HepG2 (cell line): ENCODE measurements at regions not wholly inside any gene's neighbourhood (a gene's known extent, or its start where the extent isn't known, plus 50 kb on each side); places are given as distances from the start of the nearest gene placed in this dataset.
A peak's percentile ranks its signal among the peaks of the same experiment; 100 is the strongest.
"Not testable (repeated sequence)": the region's sequence is repeated elsewhere in the genome, so short reads cannot be mapped to it uniquely, and the experiment has no call there.

Experiments
- ATAC-seq: fragments of 200-7000 bp; cut with Tn5 transposase; 3 replicates; pipeline ENCODE4 v1.9.1; 2020; ENCODE audit warnings: mild to moderate bottlenecking, moderate library complexity
- BruUV-seq: library from RNA; stranded (reverse); fragments of 400-500 nt; replicated peaks from 2 replicates; lab custom pipeline; 2021; lab: Mats Ljungman, UMichigan
- CTCF ChIA-PET: fragments of 300-600 bp; formaldehyde crosslinking; extraction: SDS; loops from one replicate; lab custom pipeline; 2021; ENCODE audit warnings: low total read pairs, inconsistent platforms, low intra/inter-chr PET ratio; lab: Yijun Ruan, JAX
- POLR2A ChIA-PET: fragments of 350-600 bp; sonication (Branson Sonifier 250); formaldehyde crosslinking; loops from one replicate; lab custom pipeline; 2020; ENCODE audit warnings: antibody characterized with exemption, inconsistent platforms; lab: Yijun Ruan, JAX
- DNase-seq: peaks from one replicate; pipeline ENCODE4 v3.0.0-alpha.2; 2015; ENCODE audit warnings: low spot score
- FAIRE-seq: peaks from 3 replicates; lab custom pipeline; 2011; peaks lifted over from hg19 to GRCh38; lab: Jason Lieb, UNC
- H2AFZ ChIP-seq: one replicate; pipeline ENCODE4 v1.6.1; 2011; ENCODE audit warnings: low read length, inconsistent platforms
- H3K27ac ChIP-seq: fragments of 300-600 bp; 3 replicates; pipeline ENCODE4 v1.8.0; 2011; ENCODE audit warnings: mixed run types, mild to moderate bottlenecking, mixed read lengths, low read length, inconsistent platforms; ENCODE audit not compliant: insufficient read depth; ENCODE audit errors: extremely low read length
- H3K27me3 ChIP-seq, 2 experiments: fragments of 200-600 bp in 1 of 2; 2 replicates in 1 of 2; 3 replicates in 1 of 2; pipeline versions ENCODE4 v1.6.0 to v1.8.0; 2011; ENCODE audit warnings: low read length in 2 of 2, mild to moderate bottlenecking in 2 of 2, moderate library complexity in 2 of 2, inconsistent platforms in 1 of 2; ENCODE audit not compliant: insufficient read depth in 2 of 2, control insufficient read depth in 1 of 2
- H3K36me3 ChIP-seq, 2 experiments: fragments of 200-600 bp in 1 of 2; replicated peaks in 1 of 2; 2 replicates in 1 of 2; 3 replicates in 1 of 2; pipeline versions ENCODE4 v1.5.1 to v1.8.0; 2011; ENCODE audit warnings: low read length in 2 of 2, inconsistent platforms in 1 of 2; ENCODE audit not compliant: insufficient read depth in 2 of 2, control insufficient read depth in 1 of 2
- H3K4me1 ChIP-seq: 2 replicates; pipeline ENCODE4 v1.5.1; 2012; ENCODE audit warnings: low read length, inconsistent platforms; ENCODE audit not compliant: insufficient read depth
- H3K4me2 ChIP-seq: 2 replicates; pipeline ENCODE4 v1.6.0; 2011; ENCODE audit warnings: low read depth, low read length, inconsistent platforms
- H3K4me3 ChIP-seq, 3 experiments: fragments of 200-600 bp in 1 of 3; sonication (generic), shearing (Covaris generic) in 1 of 3; replicated peaks in 1 of 3; 2 replicates each; pipeline ENCODE4 v1.5.1; 2011 to 2016; ENCODE audit warnings: low read length in 3 of 3, inconsistent platforms in 2 of 3, low read depth in 2 of 3, mild to moderate bottlenecking in 2 of 3, control low read depth in 1 of 3, mixed read lengths in 1 of 3; ENCODE audit not compliant: insufficient read depth in 1 of 3
- H3K79me2 ChIP-seq: one replicate; pipeline ENCODE4 v1.6.1; 2011; ENCODE audit warnings: low read length, inconsistent platforms; ENCODE audit not compliant: insufficient read depth
- H3K9ac ChIP-seq: 2 replicates; pipeline ENCODE4 v1.6.0; 2011; ENCODE audit warnings: mild to moderate bottlenecking, low read depth, low read length, inconsistent platforms; ENCODE audit not compliant: insufficient read depth
- H3K9me3 ChIP-seq: 2 replicates; pipeline ENCODE4 v1.5.1; 2012; ENCODE audit warnings: mild to moderate bottlenecking, low read length
- H4K20me1 ChIP-seq: 2 replicates; pipeline ENCODE4 v1.6.0; 2011; ENCODE audit warnings: inconsistent platforms, mild to moderate bottlenecking, low read length, moderate library complexity; ENCODE audit not compliant: insufficient read depth
- CREB1 ChIP-seq, 2 experiments: fragments of 450-650 bp in 1 of 2; IDR thresholded peaks; 2 replicates each; pipeline ENCODE4 v1.6.1; 2016 to 2017; ENCODE audit warnings: control low read depth in 1 of 2, mild to moderate bottlenecking in 1 of 2, missing compliant biosample characterization in 1 of 2, missing genetic modification characterization in 1 of 2
- FOXK2 ChIP-seq: fragments of 450-650 bp; IDR thresholded peaks from 2 replicates; pipeline ENCODE4 v1.6.1; 2016
- IKZF1 ChIP-seq: fragments of 450-650 bp; IDR thresholded peaks from 2 replicates; pipeline ENCODE4 v1.7.1; 2016
- NONO ChIP-seq, 2 experiments: fragments of 450-650 bp in 1 of 2; sonication (generic) in 1 of 2; formaldehyde crosslinking in 1 of 2; IDR thresholded peaks in 1 of 2; conservative IDR thresholded peaks in 1 of 2; 2 replicates each; pipeline versions ENCODE4 v1.6.1 to v1.8.0; 2017 to 2022; ENCODE audit warnings: mild to moderate bottlenecking in 1 of 2, missing genetic modification reagents in 1 of 2, moderate library complexity in 1 of 2
- PHB2 ChIP-seq: fragments of 450-650 bp; IDR thresholded peaks from 2 replicates; pipeline ENCODE4 v1.6.1; 2018; ENCODE audit not compliant: partially characterized antibody
- PLRG1 ChIP-seq: fragments of 450-650 bp; conservative IDR thresholded peaks from 2 replicates; pipeline ENCODE4 v1.6.1; 2016
- RAD51 ChIP-seq: fragments of 450-650 bp; IDR thresholded peaks from 2 replicates; pipeline ENCODE4 v1.6.1; 2016; ENCODE audit warnings: borderline replicate concordance
- SOX6 ChIP-seq, 2 experiments: fragments of 450-650 bp in 1 of 2; sonication (generic) in 1 of 2; formaldehyde crosslinking in 1 of 2; IDR thresholded peaks; 2 replicates each; pipeline versions ENCODE4 v1.4.0 to v1.6.1; 2017 to 2020; ENCODE audit warnings: antibody characterized with exemption in 1 of 2, mild to moderate bottlenecking in 1 of 2, missing genetic modification reagents in 1 of 2
- SP1 ChIP-seq, 2 experiments: fragments of 450-650 bp in 1 of 2; sonication (generic) in 1 of 2; formaldehyde crosslinking in 1 of 2; IDR thresholded peaks; 2 replicates each; pipeline versions ENCODE4 v1.4.0 to v1.6.1; 2016 to 2020; ENCODE audit warnings: missing genetic modification reagents in 1 of 2
- ZBTB40 ChIP-seq, 2 experiments: fragments of 450-650 bp in 1 of 2; sonication (generic) in 1 of 2; formaldehyde crosslinking in 1 of 2; IDR thresholded peaks; 2 replicates each; pipeline versions ENCODE4 v1.6.1 to v1.8.0; 2016 to 2022; ENCODE audit warnings: antibody characterized with exemption in 1 of 2, mild to moderate bottlenecking in 1 of 2, missing genetic modification reagents in 1 of 2
- WGBS: methylation state at CpG from one replicate; pipeline ENCODE4 v1.1.6; 2017; ENCODE audit warnings: low lambda C conversion rate; 5-methylcytosine and 5-hydroxymethylcytosine counted together
- in situ Hi-C: cut with HindIII; loops from 2 replicates; pipeline ENCODE4 v1.10.0; 2017; ENCODE audit warnings: low pct_unique_long_range_greater_than_20kb; ENCODE audit not compliant: extremely low pct_ligation_motif_present
- intact Hi-C: fragments of 100-400 bp; cut with micrococcal nuclease; formaldehyde crosslinking; loops from one replicate; pipeline ENCODE4 v1.10.0; 2022; ENCODE audit not compliant: unreplicated experiment
- TF ChIP-seq, protein P1 (sequence below): fragments of 450-650 bp; IDR thresholded peaks from 2 replicates; pipeline ENCODE4 v1.6.1; 2017

- peak; percentile 68; the same call in 1 of the 2 replicates for TF ChIP-seq NONO (IDR thresholded peaks at IDR 0.05)
- not testable (repeated sequence) for TF ChIP-seq NONO (CRISPR knock-in tag; conservative IDR thresholded peaks at IDR 0.05)
Measured at GRCh38 chr13:16017494-16018009, 3164.1 kb downstream of the TUBA3C start (continued).

GRCh38 chr13:16008271-16008670, 3173.4 kb downstream of the TUBA3C start:
- POLR2A ChIA-PET; H4K20me1 ChIP-seq; H3K79me2 ChIP-seq; in situ Hi-C loops; H3K4me3 ChIP-seq; H3K9ac ChIP-seq; H3K4me2 ChIP-seq; FAIRE-seq; H2AFZ ChIP-seq; CTCF ChIA-PET; BruUV-seq; DNase-seq; H3K27ac ChIP-seq; ATAC-seq; H3K36me3 ChIP-seq; H3K4me1 ChIP-seq; H3K27me3 ChIP-seq; intact Hi-C loops; TF ChIP-seq NONO (CRISPR knock-in tag; conservative IDR thresholded peaks at IDR 0.05); SOX6 (CRISPR knock-in tag; IDR thresholded peaks at IDR 0.05); SP1 (CRISPR knock-in tag; IDR thresholded peaks at IDR 0.05); CREB1 (CRISPR knock-in tag; IDR thresholded peaks at IDR 0.05); ZBTB40 (CRISPR knock-in tag; IDR thresholded peaks at IDR 0.05): not testable (repeated sequence)
- H3K9me3 ChIP-seq: peaks cover 75% of the 10 kb centered on the region
- 1% methylated on average over 2 of the region's 2 CpGs for WGBS
- TF ChIP-seq NONO (IDR thresholded peaks at IDR 0.05) (0 out of 2 replicates have a peak, but pooled peaks have one; percentile 7), FOXK2 (0 out of 2 replicates have a peak, but pooled peaks have one; percentile 6), SOX6 (IDR thresholded peaks at IDR 0.05) (0 out of 2 replicates have a peak, but pooled peaks have one; percentile 27), PLRG1 (peak; percentile 5; the same call in 1 of the 2 replicates), RAD51 (peak; percentile 22; the same call in 1 of the 2 replicates), PHB2 (peak; percentile 71), SP1 (IDR thresholded peaks at IDR 0.05) (0 out of 2 replicates have a peak, but pooled peaks have one; percentile 28), IKZF1 (0 out of 2 replicates have a peak, but pooled peaks have one; percentile 56), CREB1 (IDR thresholded peaks at IDR 0.05) (0 out of 2 replicates have a peak, but pooled peaks have one; percentile 5), ZBTB40 (IDR thresholded peaks at IDR 0.05) (0 out of 2 replicates have a peak, but pooled peaks have one; percentile 3)
- TF ChIP-seq, protein P1, sequence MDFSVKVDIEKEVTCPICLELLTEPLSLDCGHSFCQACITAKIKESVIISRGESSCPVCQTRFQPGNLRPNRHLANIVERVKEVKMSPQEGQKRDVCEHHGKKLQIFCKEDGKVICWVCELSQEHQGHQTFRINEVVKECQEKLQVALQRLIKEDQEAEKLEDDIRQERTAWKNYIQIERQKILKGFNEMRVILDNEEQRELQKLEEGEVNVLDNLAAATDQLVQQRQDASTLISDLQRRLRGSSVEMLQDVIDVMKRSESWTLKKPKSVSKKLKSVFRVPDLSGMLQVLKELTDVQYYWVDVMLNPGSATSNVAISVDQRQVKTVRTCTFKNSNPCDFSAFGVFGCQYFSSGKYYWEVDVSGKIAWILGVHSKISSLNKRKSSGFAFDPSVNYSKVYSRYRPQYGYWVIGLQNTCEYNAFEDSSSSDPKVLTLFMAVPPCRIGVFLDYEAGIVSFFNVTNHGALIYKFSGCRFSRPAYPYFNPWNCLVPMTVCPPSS: 0 out of 2 replicates have a peak, but pooled peaks have one; percentile 45
